Activated naive CD8-positive, alpha-beta T cell treated with anti-CD3 and anti-CD28 coated beads, Interleukin-2, amount 10 ng/mL, durations not matched to agents 7 days and 5 days (primary cell): ENCODE measurements at regions not wholly inside any gene's neighbourhood (a gene's known extent, or its start where the extent isn't known, plus 50 kb on each side); places are given as distances from the start of the nearest gene placed in this dataset.

Experiments
- ATAC-seq: fragments of 150-1000 bp; cut with Tn5 transposase; one replicate; pipeline ENCODE4 v1.10.0; 2021; ENCODE audit warnings: low read depth, moderate library complexity
- POLR2A ChIA-PET: fragments of 350-600 bp; sonication (Branson Sonifier 250); formaldehyde crosslinking; loops from one replicate; lab custom pipeline; 2021; ENCODE audit warnings: antibody characterized with exemption; lab: Charles Lee
- DNase-seq: peaks from one replicate; pipeline ENCODE4 v3.0.0; 2021
- H3K27ac Mint-ChIP-seq: one replicate; pipeline ENCODE4 v1.8.0; 2022; ENCODE audit warnings: mild to moderate bottlenecking, mixed read lengths
- H3K27me3 Mint-ChIP-seq: one replicate; pipeline ENCODE4 v1.8.0; 2022; ENCODE audit warnings: mild to moderate bottlenecking, moderate library complexity, mixed read lengths
- H3K36me3 Mint-ChIP-seq: one replicate; pipeline ENCODE4 v1.8.0; 2021; ENCODE audit warnings: mild to moderate bottlenecking, mixed read lengths
- H3K4me1 Mint-ChIP-seq: one replicate; pipeline ENCODE4 v1.8.0; 2021; ENCODE audit warnings: mixed read lengths
- H3K4me3 Mint-ChIP-seq: one replicate; pipeline ENCODE4 v1.8.0; 2022; ENCODE audit warnings: mild to moderate bottlenecking, moderate library complexity, mixed read lengths
- H3K9me3 Mint-ChIP-seq: one replicate; pipeline ENCODE4 v1.8.0; 2021; ENCODE audit warnings: mixed read lengths

- DNase-seq (no peak), ATAC-seq (no peak)
- H3K9me3 Mint-ChIP-seq, result peaks cover 2% of the 10 kb centered on the region
- POLR2A ChIA-PET, result no interaction called here
- H3K4me3 Mint-ChIP-seq, result no peak overlapping the region
- H3K27me3 Mint-ChIP-seq, result no peaks in the 10 kb centered on the region
- no peaks in the 10 kb centered on the region for H3K36me3 Mint-ChIP-seq
- no peak overlapping the region for H3K27ac Mint-ChIP-seq
- no peaks in the 10 kb centered on the region for H3K4me1 Mint-ChIP-seq
Observed at GRCh38 chr12:23399402-23399933, 550.0 kb downstream of the SOX5 start.

DNA sequence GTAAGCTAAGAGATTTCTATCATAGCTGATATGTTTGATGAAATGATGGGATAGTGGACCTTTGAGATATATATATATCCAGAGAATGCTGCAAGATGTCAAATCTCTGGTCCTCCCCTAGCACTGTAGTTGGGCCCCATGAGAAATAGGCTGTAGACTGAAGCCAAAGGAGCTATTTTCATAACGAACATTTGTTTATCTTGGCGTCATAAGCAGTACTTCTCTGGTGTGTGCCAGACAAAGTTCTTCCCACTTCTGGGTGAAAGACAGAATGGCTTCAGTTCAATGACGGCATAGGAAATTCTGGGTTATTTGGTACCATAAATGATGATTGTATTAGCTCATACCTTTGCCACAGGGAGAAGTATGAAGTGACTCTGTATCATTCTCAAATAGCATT, 534.3 kb downstream of the SOX5 start:
- no peak overlapping the region for H3K4me3 Mint-ChIP-seq
- no peaks in the 10 kb centered on the region for H3K4me1 Mint-ChIP-seq
- DNase-seq, result no peak
- H3K27me3 Mint-ChIP-seq, result no peaks in the 10 kb centered on the region
- POLR2A ChIA-PET, result no interaction called here
- ATAC-seq, result no peak
- no peaks in the 10 kb centered on the region for H3K36me3 Mint-ChIP-seq
- H3K9me3 Mint-ChIP-seq, result peaks cover 15% of the 10 kb centered on the region
- no peak overlapping the region for H3K27ac Mint-ChIP-seq

GRCh38 chr12:23421556-23421955, 527.9 kb downstream of the SOX5 start:
- Mint-ChIP-seq H3K36me3 (no peaks in the 10 kb centered on the region), H3K9me3 (peaks cover 9% of the 10 kb centered on the region), H3K4me1 (no peaks in the 10 kb centered on the region), H3K27ac (no peak overlapping the region), H3K27me3 (no peaks in the 10 kb centered on the region), H3K4me3 (no peak overlapping the region)
- ATAC-seq (no peak), DNase-seq (no peak)
- POLR2A ChIA-PET, result no interaction called here

GRCh38 chr12:23423097-23423687, 526.3 kb downstream of the SOX5 start:
- no peaks in the 10 kb centered on the region for H3K4me1 Mint-ChIP-seq
- H3K9me3 Mint-ChIP-seq, result peaks cover 9% of the 10 kb centered on the region
- POLR2A ChIA-PET, result no interaction called here

GRCh38 chr12:23423796-23424195, 525.7 kb downstream of the SOX5 start:
- H3K4me1 Mint-ChIP-seq, result no peaks in the 10 kb centered on the region
- no peak overlapping the region for H3K27ac Mint-ChIP-seq
- no peak overlapping the region for H3K4me3 Mint-ChIP-seq
- no peaks in the 10 kb centered on the region for H3K36me3 Mint-ChIP-seq
- no peak for DNase-seq
- no peak for ATAC-seq
- no peaks in the 10 kb centered on the region for H3K27me3 Mint-ChIP-seq
- H3K9me3 Mint-ChIP-seq, result peaks cover 9% of the 10 kb centered on the region
- POLR2A ChIA-PET, result no interaction called here

More at GRCh38 chr12:23423097-23423687, 526.3 kb downstream of the SOX5 start:
- H3K27me3 Mint-ChIP-seq, result no peaks in the 10 kb centered on the region
- no peaks in the 10 kb centered on the region for H3K36me3 Mint-ChIP-seq
- DNase-seq (no peak), ATAC-seq (no peak)
- no peak overlapping the region for H3K4me3 Mint-ChIP-seq
- no peak overlapping the region for H3K27ac Mint-ChIP-seq

DNA sequence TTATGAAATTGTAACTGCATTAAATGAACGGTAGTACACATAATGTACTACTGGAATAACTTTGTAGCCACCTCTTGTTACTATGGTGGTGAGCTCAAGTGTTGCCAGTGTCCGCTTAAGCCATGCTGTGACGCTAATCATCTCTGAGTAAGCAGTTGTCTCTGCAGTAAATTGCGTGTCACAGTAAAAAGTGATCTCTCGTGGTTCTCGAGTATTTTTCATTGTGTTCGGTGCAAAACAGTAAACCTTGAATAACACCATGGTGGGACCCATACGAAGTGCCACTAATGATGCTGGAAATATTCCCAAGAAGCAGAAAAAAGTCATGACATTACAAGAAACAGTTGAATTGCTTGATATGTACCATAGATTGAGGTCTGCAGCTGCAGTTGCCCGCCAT, 524.8 kb downstream of the SOX5 start:
- H3K27ac Mint-ChIP-seq, result no peak overlapping the region
- POLR2A ChIA-PET, result no interaction called here
- no peaks in the 10 kb centered on the region for H3K27me3 Mint-ChIP-seq

GRCh38 chr12:23426328-23426727, 523.1 kb downstream of the SOX5 start:
- H3K4me1 Mint-ChIP-seq, result no peaks in the 10 kb centered on the region
- H3K27ac Mint-ChIP-seq, result no peak overlapping the region
- ATAC-seq, result no peak
- DNase-seq, result no peak
- H3K4me3 Mint-ChIP-seq, result no peak overlapping the region
- H3K9me3 Mint-ChIP-seq, result peaks cover 5% of the 10 kb centered on the region
- POLR2A ChIA-PET, result no interaction called here
- H3K27me3 Mint-ChIP-seq, result no peaks in the 10 kb centered on the region
- no peaks in the 10 kb centered on the region for H3K36me3 Mint-ChIP-seq

More for the DNA sequence above, 524.8 kb downstream of the SOX5 start:
- Mint-ChIP-seq H3K4me3 (no peak overlapping the region), H3K36me3 (no peaks in the 10 kb centered on the region), H3K4me1 (no peaks in the 10 kb centered on the region), H3K9me3 (peaks cover 7% of the 10 kb centered on the region)
- no peak for DNase-seq
- ATAC-seq, result no peak

- Mint-ChIP-seq H3K27me3 (no peaks in the 10 kb centered on the region), H3K9me3 (peaks cover 2% of the 10 kb centered on the region), H3K27ac (no peak overlapping the region), H3K4me1 (no peaks in the 10 kb centered on the region), H3K36me3 (no peaks in the 10 kb centered on the region), H3K4me3 (no peak overlapping the region)
- ATAC-seq (no peak), DNase-seq (no peak)
- POLR2A ChIA-PET, result no interaction called here
Observed at GRCh38 chr12:23428758-23429157, 520.7 kb downstream of the SOX5 start.

DNA sequence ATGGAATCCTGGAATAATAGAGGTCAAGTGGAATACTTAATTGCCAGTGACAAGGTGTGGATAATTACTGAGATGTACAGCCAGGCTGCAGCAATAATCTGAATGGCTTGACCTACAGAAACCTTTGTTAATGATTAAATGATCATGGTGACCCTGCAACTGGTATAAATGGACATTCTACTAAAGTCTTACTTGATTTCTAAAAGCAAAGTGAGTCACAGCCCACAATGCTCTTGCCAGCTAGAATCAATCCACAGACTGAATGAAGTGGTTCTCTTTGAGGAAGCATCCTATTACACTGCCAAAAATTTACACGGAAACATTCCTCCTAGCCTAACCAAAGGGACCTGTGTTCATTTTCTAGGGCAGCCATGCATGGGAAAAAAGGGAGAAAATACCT, 518.5 kb downstream of the SOX5 start:
- no peaks in the 10 kb centered on the region for H3K27me3 Mint-ChIP-seq
- H3K4me1 Mint-ChIP-seq, result no peaks in the 10 kb centered on the region
- DNase-seq (no peak), ATAC-seq (no peak)
- H3K36me3 Mint-ChIP-seq, result no peaks in the 10 kb centered on the region
- H3K27ac Mint-ChIP-seq, result no peak overlapping the region
- no peak overlapping the region for H3K4me3 Mint-ChIP-seq
- POLR2A ChIA-PET, result no interaction called here
- peaks cover 4% of the 10 kb centered on the region for H3K9me3 Mint-ChIP-seq

DNA sequence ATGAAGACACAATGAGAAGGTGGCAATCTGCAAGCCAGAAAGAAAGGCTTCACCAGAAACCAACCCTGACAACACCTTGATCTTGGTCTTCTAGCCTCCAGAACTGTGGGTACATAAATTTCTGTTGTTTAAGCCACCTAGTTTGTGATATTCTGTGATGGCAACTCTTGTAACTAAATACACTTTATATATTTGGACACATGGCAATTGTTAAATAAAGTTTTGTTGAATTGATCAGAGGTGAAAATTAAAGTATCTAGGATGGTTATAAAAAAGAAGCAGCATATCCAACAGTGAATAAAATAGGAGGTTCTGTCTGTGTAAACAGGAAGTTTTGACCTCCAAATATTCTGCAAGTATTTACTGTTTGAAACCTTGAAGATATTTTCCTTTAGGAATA, 516.3 kb downstream of the SOX5 start:
- no peak for DNase-seq
- H3K9me3 Mint-ChIP-seq, result peaks cover 8% of the 10 kb centered on the region
- no peaks in the 10 kb centered on the region for H3K36me3 Mint-ChIP-seq
- no peak overlapping the region for H3K27ac Mint-ChIP-seq
- H3K4me3 Mint-ChIP-seq, result no peak overlapping the region
- no peaks in the 10 kb centered on the region for H3K27me3 Mint-ChIP-seq
- POLR2A ChIA-PET, result no interaction called here
- no peak for ATAC-seq
- no peaks in the 10 kb centered on the region for H3K4me1 Mint-ChIP-seq

GRCh38 chr12:23434154-23434553, 515.3 kb downstream of the SOX5 start:
- DNase-seq, result no peak
- peaks cover 11% of the 10 kb centered on the region for H3K9me3 Mint-ChIP-seq
- no peaks in the 10 kb centered on the region for H3K27me3 Mint-ChIP-seq
- H3K27ac Mint-ChIP-seq, result no peak overlapping the region
- no peak for ATAC-seq
- POLR2A ChIA-PET, result no interaction called here
- no peaks in the 10 kb centered on the region for H3K36me3 Mint-ChIP-seq
- H3K4me3 Mint-ChIP-seq, result no peak overlapping the region
- no peaks in the 10 kb centered on the region for H3K4me1 Mint-ChIP-seq

DNA sequence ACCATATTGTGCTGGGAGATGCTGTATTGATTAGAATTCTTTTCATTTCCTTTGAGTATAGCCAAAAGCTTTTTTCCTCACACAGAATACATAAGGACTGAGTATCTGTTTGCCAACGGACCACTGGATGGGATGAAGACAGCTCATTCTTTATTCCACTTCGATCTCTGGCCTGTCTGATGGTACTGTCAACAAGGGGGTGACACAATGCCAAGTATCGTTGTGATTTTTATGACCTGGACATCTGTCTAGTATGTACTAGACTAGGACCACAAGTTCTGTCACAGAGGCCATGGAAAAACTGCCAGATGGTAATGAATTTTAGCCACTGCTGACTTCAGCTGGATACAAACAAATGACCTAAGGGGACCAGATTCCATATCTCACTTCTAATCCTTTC, 502.7 kb downstream of the SOX5 start:
- Mint-ChIP-seq H3K4me1 (no peaks in the 10 kb centered on the region), H3K9me3 (no peaks in the 10 kb centered on the region), H3K27me3 (no peaks in the 10 kb centered on the region), H3K27ac (no peak overlapping the region), H3K4me3 (no peak overlapping the region), H3K36me3 (no peaks in the 10 kb centered on the region)
- DNase-seq (no peak), ATAC-seq (no peak)
- POLR2A ChIA-PET, result no interaction called here

DNA sequence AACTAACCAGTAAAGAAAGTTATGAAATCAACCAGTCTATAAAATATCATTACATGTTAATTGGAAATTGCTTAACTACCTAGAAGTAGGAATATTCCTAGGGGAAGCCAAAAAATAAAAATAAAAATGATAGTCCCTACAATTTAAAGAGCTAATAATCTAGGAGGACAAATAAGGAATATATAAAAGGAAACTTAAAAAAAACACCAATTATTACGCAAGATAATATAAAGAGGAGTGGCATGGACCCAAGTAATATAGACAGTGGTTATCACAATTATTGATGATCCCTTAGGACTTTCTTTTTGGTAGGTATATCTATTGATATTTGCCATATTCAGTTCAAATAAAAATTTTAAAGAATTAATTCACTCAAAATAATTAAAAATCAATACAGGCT, 498.7 kb downstream of the SOX5 start:
- POLR2A ChIA-PET, result no interaction called here
- H3K4me3 Mint-ChIP-seq, result no peak overlapping the region
- no peak overlapping the region for H3K27ac Mint-ChIP-seq
- H3K4me1 Mint-ChIP-seq, result no peaks in the 10 kb centered on the region
- ATAC-seq, result no peak
- no peak for DNase-seq
- H3K9me3 Mint-ChIP-seq, result peaks cover 3% of the 10 kb centered on the region
- H3K27me3 Mint-ChIP-seq, result no peaks in the 10 kb centered on the region
- no peaks in the 10 kb centered on the region for H3K36me3 Mint-ChIP-seq

GRCh38 chr12:23455283-23455682, 494.2 kb downstream of the SOX5 start:
- H3K27ac Mint-ChIP-seq, result no peak overlapping the region
- H3K27me3 Mint-ChIP-seq, result no peaks in the 10 kb centered on the region
- no peaks in the 10 kb centered on the region for H3K36me3 Mint-ChIP-seq
- H3K9me3 Mint-ChIP-seq, result peaks cover 3% of the 10 kb centered on the region
- no peak overlapping the region for H3K4me3 Mint-ChIP-seq
- ATAC-seq, result no peak
- H3K4me1 Mint-ChIP-seq, result no peaks in the 10 kb centered on the region
- POLR2A ChIA-PET, result no interaction called here
- DNase-seq, result no peak
